Skeletal muscle satellite cell (primary cell): ENCODE measurements at regions not wholly inside any gene's neighbourhood (a gene's known extent, or its start where the extent isn't known, plus 50 kb on each side); places are given as distances from the start of the nearest gene placed in this dataset.

Experiments used
- H3K27me3 ChIP-seq: 2 replicates; pipeline ENCODE4 v1.7.0; 2013; ENCODE audit warnings: low read length; ENCODE audit not compliant: control insufficient read depth, insufficient read depth
- H3K36me3 ChIP-seq: 2 replicates; pipeline ENCODE4 v1.7.0; 2013; ENCODE audit warnings: mild to moderate bottlenecking, control low read depth, low read length; ENCODE audit not compliant: insufficient read depth
- H3K4me1 ChIP-seq: 2 replicates; pipeline ENCODE4 v1.7.0; 2013; ENCODE audit warnings: low read length; ENCODE audit not compliant: control insufficient read depth, insufficient read depth
- H3K4me2 ChIP-seq: 2 replicates; pipeline ENCODE4 v1.7.0; 2013; ENCODE audit warnings: mild to moderate bottlenecking, low read length
- H3K4me3 ChIP-seq: 2 replicates; pipeline ENCODE4 v1.7.0; 2013; ENCODE audit warnings: low read length
- H3K9ac ChIP-seq: 2 replicates; pipeline ENCODE4 v1.7.0; 2013; ENCODE audit warnings: mild to moderate bottlenecking, low read depth, low read length, moderate library complexity
- H3K9me3 ChIP-seq: replicated peaks from 2 replicates; pipeline ENCODE4 v1.7.0; 2013; ENCODE audit warnings: mild to moderate bottlenecking, control low read depth, low read length

DNA sequence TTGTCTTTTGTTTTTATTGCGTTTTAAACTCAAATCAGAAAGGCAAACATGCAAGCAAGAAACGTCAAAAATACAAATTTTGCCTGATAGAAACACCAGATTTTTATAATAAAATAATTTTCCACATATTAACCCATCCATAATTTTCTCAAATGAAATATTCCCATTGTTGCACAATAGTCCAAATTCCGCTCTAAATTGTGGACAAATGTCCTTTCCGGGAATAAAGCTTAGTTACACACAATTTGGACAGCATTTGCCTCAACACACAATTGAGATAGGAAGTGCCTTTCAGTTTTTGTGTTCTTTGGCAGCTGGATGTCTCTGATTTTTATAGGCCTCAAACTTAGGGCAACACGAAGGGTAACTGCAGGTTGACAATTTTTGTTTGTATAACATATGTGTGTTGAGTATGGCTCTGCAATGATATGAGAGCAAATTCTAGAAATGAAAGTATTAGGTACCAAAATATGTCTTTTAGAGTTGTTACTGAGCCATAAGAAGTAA lies 105.8 kb downstream of the DIO2 start:
- no peak overlapping the region for H3K4me2 ChIP-seq
- no peaks in the 10 kb centered on the region for H3K4me1 ChIP-seq
- H3K9ac ChIP-seq: no peak overlapping the region
- no peaks in the 10 kb centered on the region for H3K9me3 ChIP-seq
- H3K4me3 ChIP-seq: no peak overlapping the region
- no peaks in the 10 kb centered on the region for H3K36me3 ChIP-seq
- H3K27me3 ChIP-seq: no peaks in the 10 kb centered on the region

DNA sequence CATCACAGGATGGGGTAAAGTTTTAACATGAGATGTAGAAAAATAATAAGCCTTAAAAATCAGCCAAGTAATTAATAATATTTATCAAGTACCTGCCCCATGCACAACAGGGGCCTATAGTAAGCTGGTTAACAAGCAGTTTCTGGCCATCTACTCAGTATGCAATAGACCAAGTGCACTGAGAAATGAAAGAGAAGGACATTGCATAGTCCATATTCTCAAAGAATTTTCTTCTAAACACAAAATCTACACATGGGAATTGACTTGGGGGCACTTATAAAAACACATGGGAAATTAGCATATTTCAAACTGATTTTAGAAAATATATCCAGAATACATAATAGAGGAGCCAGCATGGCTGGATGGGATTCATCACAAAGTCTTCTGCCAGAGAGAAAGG lies 109.5 kb downstream of the DIO2 start:
- Histone ChIP-seq H3K4me2 (no peak overlapping the region), H3K4me3 (no peak overlapping the region), H3K36me3 (no peaks in the 10 kb centered on the region), H3K9ac (no peak overlapping the region), H3K9me3 (no peaks in the 10 kb centered on the region), H3K27me3 (no peaks in the 10 kb centered on the region), H3K4me1 (no peaks in the 10 kb centered on the region)

DNA sequence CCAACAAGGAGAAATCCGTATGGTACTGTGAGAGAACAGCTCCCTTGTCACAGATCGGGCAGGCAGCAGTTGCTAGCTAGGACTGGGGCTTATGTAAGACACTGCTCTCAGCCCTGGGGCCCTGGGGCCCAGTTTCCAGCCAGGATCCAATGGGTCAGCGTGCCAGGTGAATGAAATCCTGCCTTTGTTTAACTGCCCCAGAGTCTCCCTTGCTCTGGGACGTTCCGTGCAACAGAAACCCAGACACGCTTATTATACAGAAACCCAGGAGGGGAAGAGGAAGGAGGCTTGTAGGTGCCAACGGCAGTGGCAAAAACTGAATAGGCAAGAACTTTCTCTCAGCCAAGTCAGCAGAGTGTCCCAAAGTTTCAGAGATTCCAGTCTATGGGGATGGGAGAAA lies 110.6 kb downstream of the DIO2 start:
- Histone ChIP-seq H3K27me3 (no peaks in the 10 kb centered on the region), H3K4me3 (peak overlapping the region; percentile 27), H3K9me3 (no peaks in the 10 kb centered on the region), H3K36me3 (no peaks in the 10 kb centered on the region), H3K4me1 (no peaks in the 10 kb centered on the region), H3K4me2 (no peak overlapping the region), H3K9ac (no peak overlapping the region)

DNA sequence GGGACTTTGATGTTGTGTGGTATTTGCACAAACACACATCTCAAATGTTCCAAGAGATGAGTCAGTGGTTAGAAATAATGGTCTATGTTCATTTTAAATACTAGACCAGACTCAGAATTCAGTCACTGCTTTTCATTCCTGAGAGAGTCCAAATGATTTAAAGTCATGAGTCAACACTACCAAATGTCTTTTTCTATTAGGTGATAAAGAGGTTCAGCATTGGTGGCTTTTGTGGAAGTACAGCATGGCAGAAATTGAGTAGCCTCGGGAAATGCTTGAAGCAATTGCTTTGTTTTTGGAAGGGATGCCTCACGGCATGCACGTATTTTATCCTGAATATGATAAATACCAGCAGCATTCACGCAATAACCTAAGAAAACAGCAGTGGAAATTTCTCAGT lies 115.7 kb downstream of the DIO2 start:
- Histone ChIP-seq H3K27me3 (no peaks in the 10 kb centered on the region), H3K36me3 (no peaks in the 10 kb centered on the region)

DNA sequence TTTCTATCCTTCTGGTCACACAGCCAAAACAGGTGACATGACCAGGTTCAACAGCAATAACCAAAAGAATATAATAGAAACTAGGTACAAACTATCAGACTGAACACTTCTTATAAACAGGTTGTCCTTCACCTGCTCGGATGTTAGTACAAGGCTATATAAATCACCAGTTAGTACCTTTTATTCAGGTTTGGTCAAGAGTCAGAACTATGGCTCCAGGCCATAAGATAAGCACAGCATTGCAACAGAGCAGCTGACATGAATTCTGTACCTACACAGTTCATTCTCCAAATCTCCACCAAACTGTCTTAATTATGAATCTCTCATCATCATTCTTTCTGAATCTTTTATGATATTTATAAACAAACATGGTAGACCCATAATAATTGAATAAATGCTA lies 123.9 kb downstream of the DIO2 start:
- Histone ChIP-seq H3K4me1 (no peaks in the 10 kb centered on the region), H3K36me3 (no peaks in the 10 kb centered on the region), H3K9me3 (no peaks in the 10 kb centered on the region), H3K9ac (no peak overlapping the region), H3K4me2 (no peak overlapping the region), H3K27me3 (no peaks in the 10 kb centered on the region), H3K4me3 (no peak overlapping the region)

More for the DNA sequence above, 115.7 kb downstream of the DIO2 start:
- no peak overlapping the region for H3K4me3 ChIP-seq
- no peak overlapping the region for H3K4me2 ChIP-seq
- no peak overlapping the region for H3K9ac ChIP-seq
- no peaks in the 10 kb centered on the region for H3K9me3 ChIP-seq
- no peaks in the 10 kb centered on the region for H3K4me1 ChIP-seq

DNA sequence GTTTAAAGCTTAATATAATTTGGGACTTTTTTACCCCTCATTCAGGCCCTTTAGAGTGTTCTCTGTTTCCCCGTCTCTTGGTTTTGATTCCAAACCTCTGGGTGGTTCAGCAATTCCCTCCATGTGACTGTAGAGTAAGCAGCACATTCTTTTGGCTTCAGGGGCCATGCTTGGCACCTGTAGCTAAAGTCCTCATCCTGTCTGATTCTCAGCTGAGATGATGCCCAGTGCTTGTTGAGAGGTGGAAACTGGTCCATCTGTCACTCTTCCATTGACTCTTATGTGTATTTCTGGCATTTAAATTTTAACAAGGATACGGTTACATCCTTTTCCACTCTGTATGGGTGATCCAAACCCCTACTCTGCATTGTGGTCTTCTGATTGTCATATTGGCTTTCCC lies 127.1 kb downstream of the DIO2 start:
- Histone ChIP-seq H3K9ac (no peak overlapping the region), H3K27me3 (no peaks in the 10 kb centered on the region), H3K4me3 (no peak overlapping the region), H3K36me3 (no peaks in the 10 kb centered on the region), H3K9me3 (no peaks in the 10 kb centered on the region), H3K4me2 (no peak overlapping the region), H3K4me1 (no peaks in the 10 kb centered on the region)

DNA sequence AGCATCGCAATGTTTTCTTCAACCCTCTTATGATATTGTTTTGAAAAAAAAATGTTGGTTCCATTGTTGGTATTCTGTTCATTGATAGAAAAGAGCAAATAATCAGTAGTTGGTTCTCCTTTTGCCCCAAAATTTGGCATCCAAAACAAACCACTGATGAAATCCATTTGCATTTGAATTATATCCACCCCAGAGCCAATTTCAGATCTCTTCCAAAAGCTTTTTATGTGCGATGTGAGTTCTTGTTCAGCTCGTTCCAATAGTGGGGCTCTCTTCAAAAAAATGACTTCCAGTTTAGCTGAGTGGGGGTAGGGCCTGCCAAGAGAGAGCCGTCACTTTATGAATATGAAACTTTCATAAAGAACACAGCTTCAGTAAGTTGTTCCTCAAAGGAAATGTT lies 130.7 kb downstream of the DIO2 start:
- Histone ChIP-seq H3K9ac (no peak overlapping the region), H3K4me1 (no peaks in the 10 kb centered on the region), H3K36me3 (no peaks in the 10 kb centered on the region), H3K9me3 (no peaks in the 10 kb centered on the region), H3K4me2 (no peak overlapping the region), H3K4me3 (no peak overlapping the region), H3K27me3 (no peaks in the 10 kb centered on the region)

DNA sequence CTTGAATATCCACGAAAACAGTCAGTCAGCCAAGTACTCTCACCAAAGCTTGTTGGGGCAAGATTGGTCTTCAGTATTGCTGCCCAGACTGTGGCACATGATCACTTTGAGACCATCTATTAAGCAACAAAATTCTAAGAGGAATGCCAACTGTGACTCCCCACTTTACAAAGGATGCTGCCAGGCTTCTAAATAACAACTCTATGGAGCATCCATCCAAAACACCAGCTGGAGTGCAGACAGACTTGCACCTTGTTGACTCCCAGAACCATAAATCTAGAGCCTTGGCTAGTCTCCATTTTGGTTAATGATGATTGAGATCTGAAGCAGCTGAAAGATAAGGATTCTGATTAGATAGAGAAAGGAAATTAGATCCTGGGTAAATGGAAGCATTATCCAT lies 132.8 kb downstream of the DIO2 start:
- H3K36me3 ChIP-seq: no peaks in the 10 kb centered on the region

DNA sequence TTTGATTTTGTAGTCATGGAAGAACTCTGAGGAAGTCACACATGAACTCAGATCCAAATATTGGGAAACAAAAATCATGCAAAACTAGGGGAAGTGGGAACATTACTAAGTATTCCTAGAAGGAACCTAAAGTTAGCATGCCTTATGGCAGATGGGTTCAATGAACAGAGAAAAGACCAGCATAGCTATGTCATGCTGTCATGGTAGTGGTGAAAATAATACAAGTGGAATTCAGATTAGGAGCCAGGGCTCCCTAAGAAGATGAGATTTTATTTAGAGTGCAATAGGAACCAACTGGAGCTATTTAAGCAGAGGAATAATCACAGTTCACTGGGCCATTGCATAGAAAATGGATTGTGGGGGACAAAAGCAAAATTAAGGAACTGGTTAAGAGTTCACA lies 134.0 kb downstream of the DIO2 start:
- Histone ChIP-seq H3K4me2 (no peak overlapping the region), H3K4me1 (no peaks in the 10 kb centered on the region), H3K9me3 (no peaks in the 10 kb centered on the region), H3K4me3 (no peak overlapping the region), H3K36me3 (no peaks in the 10 kb centered on the region), H3K27me3 (no peaks in the 10 kb centered on the region), H3K9ac (no peak overlapping the region)

More for the DNA sequence above, 132.8 kb downstream of the DIO2 start:
- no peaks in the 10 kb centered on the region for H3K9me3 ChIP-seq
- no peak overlapping the region for H3K4me2 ChIP-seq
- H3K4me1 ChIP-seq: no peaks in the 10 kb centered on the region
- H3K27me3 ChIP-seq: no peaks in the 10 kb centered on the region
- H3K9ac ChIP-seq: no peak overlapping the region
- no peak overlapping the region for H3K4me3 ChIP-seq

DNA sequence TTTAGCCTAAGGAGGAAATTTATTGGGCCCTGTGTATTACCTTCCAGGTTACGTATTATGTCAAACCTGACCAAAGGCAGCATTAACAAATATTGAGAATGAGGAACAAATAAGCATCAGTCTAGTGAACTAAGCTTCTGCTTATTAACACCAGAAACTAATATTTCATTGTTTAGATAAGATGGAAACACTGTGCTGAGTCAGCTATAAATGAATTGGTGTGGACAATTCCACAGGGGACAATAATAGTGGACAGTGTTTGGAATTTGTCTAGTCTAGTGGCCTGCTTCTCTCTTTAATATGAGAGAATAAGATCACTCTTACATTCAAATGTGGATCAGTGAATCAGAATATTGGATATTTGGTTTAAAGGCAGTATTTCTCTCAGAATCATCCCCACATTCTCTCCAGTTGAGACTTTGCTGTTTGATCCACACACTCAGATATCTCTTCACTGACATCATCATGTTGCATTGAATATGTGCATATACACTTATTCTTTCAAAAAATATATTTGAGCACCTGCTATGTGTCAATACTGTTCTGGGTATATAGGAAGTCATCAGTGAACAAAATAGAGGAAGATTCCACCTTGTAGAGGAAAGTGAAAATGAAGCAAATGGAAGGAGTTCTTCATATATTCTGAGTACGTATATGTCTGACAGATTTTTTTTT lies 136.3 kb downstream of the DIO2 start:
- no peaks in the 10 kb centered on the region for H3K9me3 ChIP-seq
- no peak overlapping the region for H3K4me3 ChIP-seq
- no peaks in the 10 kb centered on the region for H3K27me3 ChIP-seq
- H3K4me2 ChIP-seq: no peak overlapping the region
- no peak overlapping the region for H3K9ac ChIP-seq
- no peaks in the 10 kb centered on the region for H3K36me3 ChIP-seq
- no peaks in the 10 kb centered on the region for H3K4me1 ChIP-seq

DNA sequence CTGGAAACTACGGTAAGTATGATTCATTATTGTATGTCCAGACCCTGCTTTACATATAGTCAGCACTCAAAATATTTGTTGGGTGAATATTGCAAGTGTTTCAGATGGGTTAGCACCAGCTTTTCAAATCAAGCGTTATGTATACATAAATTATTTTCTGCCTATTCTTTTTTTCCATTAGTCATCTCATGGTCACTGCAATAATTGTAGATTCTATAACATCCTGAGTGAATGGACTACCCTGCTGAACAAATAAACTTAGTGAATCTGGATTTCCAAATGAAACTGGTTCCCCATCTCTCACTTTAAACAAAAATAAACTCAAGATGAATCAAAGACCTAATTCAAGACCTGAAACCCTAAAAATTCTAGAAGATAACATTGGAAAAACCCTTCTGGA lies 152.3 kb downstream of the DIO2 start:
- no peak overlapping the region for H3K9ac ChIP-seq
- H3K4me2 ChIP-seq: no peak overlapping the region
- no peaks in the 10 kb centered on the region for H3K9me3 ChIP-seq

DNA sequence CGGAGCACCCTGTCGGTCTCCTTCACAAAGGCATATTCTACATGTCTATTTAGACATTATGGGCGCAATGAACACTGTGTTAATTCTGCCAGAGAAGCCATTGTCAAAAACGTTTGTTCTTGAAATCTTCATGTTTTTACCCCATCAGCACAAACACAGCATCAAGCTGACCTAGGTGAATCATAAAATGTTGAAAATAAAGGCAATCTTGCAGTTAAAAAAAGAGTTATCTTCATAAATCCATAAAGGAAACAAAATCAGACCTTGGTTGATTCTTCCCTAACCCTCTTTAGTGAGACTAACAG lies 154.9 kb downstream of the DIO2 start:
- no peaks in the 10 kb centered on the region for H3K36me3 ChIP-seq
- no peak overlapping the region for H3K4me2 ChIP-seq
- no peaks in the 10 kb centered on the region for H3K9me3 ChIP-seq
- peaks cover 2% of the 10 kb centered on the region for H3K4me1 ChIP-seq
- no peaks in the 10 kb centered on the region for H3K27me3 ChIP-seq
- H3K4me3 ChIP-seq: no peak overlapping the region
- no peak overlapping the region for H3K9ac ChIP-seq

More for the DNA sequence above, 152.3 kb downstream of the DIO2 start:
- Histone ChIP-seq H3K27me3 (no peaks in the 10 kb centered on the region), H3K36me3 (no peaks in the 10 kb centered on the region), H3K4me1 (peaks cover 2% of the 10 kb centered on the region), H3K4me3 (no peak overlapping the region)
